Lung (tissue), 11 donors: ENCODE measurements at regions not wholly inside any gene's neighbourhood (a gene's known extent, or its start where the extent isn't known, plus 50 kb on each side); places are given as distances from the start of the nearest gene placed in this dataset.

Source experiments
- ATAC-seq: fragments of 200-7000 bp; cut with Tn5 transposase; one replicate; pipeline ENCODE4 v1.9.1; 2020; ENCODE audit warnings: moderate number of reproducible peaks; ENCODE audit not compliant: insufficient read depth, low FRiP score
- DNase-seq, 3 donors: peaks; one replicate each; pipeline ENCODE4 v3.0.0-alpha.2; 2013 to 2017
- H3K27ac ChIP-seq, 2 donors: one replicate each; pipeline ENCODE4 v1.5.1; 2013; ENCODE audit warnings: mild to moderate bottlenecking in 2 of 2, moderate library complexity in 2 of 2, control low read depth in 1 of 2, inconsistent platforms in 1 of 2, low read depth in 1 of 2, low read length in 1 of 2
- H3K27me3 ChIP-seq, 3 donors: one replicate each; pipeline ENCODE4 v1.5.1; 2013; ENCODE audit warnings: low read length in 2 of 3; ENCODE audit not compliant: control insufficient read depth in 3 of 3, insufficient read depth in 3 of 3
- H3K36me3 ChIP-seq, 4 donors: one replicate each; pipeline ENCODE4 v1.5.1; 2013; ENCODE audit warnings: low read length in 4 of 4, mild to moderate bottlenecking in 1 of 4, moderate library complexity in 1 of 4; ENCODE audit not compliant: control insufficient read depth in 4 of 4, insufficient read depth in 4 of 4
- H3K4me1 ChIP-seq, 5 donors: one replicate each; pipeline ENCODE4 v1.5.1; 2013; ENCODE audit warnings: low read length in 5 of 5, mild to moderate bottlenecking in 2 of 5, moderate library complexity in 1 of 5; ENCODE audit not compliant: control insufficient read depth in 5 of 5, insufficient read depth in 5 of 5
- H3K4me3 ChIP-seq: one replicate; pipeline ENCODE4 v1.5.1; 2013; ENCODE audit warnings: mild to moderate bottlenecking, control low read depth, moderate library complexity
- H3K9ac ChIP-seq, 2 donors: one replicate each; pipeline ENCODE4 v1.5.1; 2013; ENCODE audit warnings: low read length in 2 of 2, control low read depth in 1 of 2; ENCODE audit not compliant: insufficient read depth in 1 of 2
- H3K9me3 ChIP-seq, 4 donors: one replicate each; pipeline ENCODE4 v1.5.1; 2013; ENCODE audit warnings: low read length in 3 of 4, mild to moderate bottlenecking in 1 of 4, moderate library complexity in 1 of 4; ENCODE audit not compliant: control insufficient read depth in 4 of 4, insufficient read depth in 3 of 4
- CTCF ChIP-seq: IDR thresholded peaks from 2 replicates; pipeline ENCODE4 v1.5.1; 2012; ENCODE audit warnings: mild to moderate bottlenecking; ENCODE audit errors: control extremely low read depth, extremely low read depth
- WGBS, 2 donors: extraction: QIAGEN DNeasy Blood & Tissue Kit; methylation state at CpG; one replicate each; pipeline ENCODE4 v1.1.7; 2013; 5-methylcytosine and 5-hydroxymethylcytosine counted together
- donor health status: control.
- donor health status: control.
- donor health status: Bipolar disorder and iron deficiency.
- donor health status: healthy.
- donor health status: DM: yes; HTN: yes; CAD: no.

- no peak overlapping the region for H3K27ac ChIP-seq
- no peak overlapping the region for H3K4me3 ChIP-seq
- peak; percentile 33 to 58 (median 54) for DNase-seq
- H3K27me3 ChIP-seq, result no peaks in the 10 kb centered on the region
- no peaks in the 10 kb centered on the region for H3K9me3 ChIP-seq
- peak; percentile 47 for TF ChIP-seq CTCF
- H3K4me1 ChIP-seq, result no peaks in the 10 kb centered on the region
- H3K36me3 ChIP-seq, result no peaks in the 10 kb centered on the region
- ATAC-seq, result no peak
- no peak overlapping the region for H3K9ac ChIP-seq
- WGBS, 2 donors, result 12% methylated on average over 4 of the region's 4 CpGs
Observed at GRCh38 chr10:120336911-120337540, 120.0 kb upstream of the PLPP4 start.

- WGBS, 2 donors, result 58 to 61% methylated on average over 7 of the region's 7 CpGs
Observed at GRCh38 chr10:120342115-120342714, 114.8 kb upstream of the PLPP4 start.

GRCh38 chr10:120345186-120345585 lies 111.8 kb upstream of the PLPP4 start:
- no peak for TF ChIP-seq CTCF
- ATAC-seq (no peak), DNase-seq (no peak)
- peaks cover 0 to 3% (median 0%) of the 10 kb centered on the region in 4 donors for H3K9me3 ChIP-seq
- WGBS, 2 donors, result 67 to 68% methylated on average over 2 of the region's 2 CpGs
- H3K36me3 ChIP-seq, result no peaks in the 10 kb centered on the region
- H3K4me3 ChIP-seq, result no peak overlapping the region
- H3K27me3 ChIP-seq, result no peaks in the 10 kb centered on the region
- H3K4me1 ChIP-seq, result no peaks in the 10 kb centered on the region
- no peak overlapping the region for H3K27ac ChIP-seq
- H3K9ac ChIP-seq, result no peak overlapping the region

More at GRCh38 chr10:120342115-120342714, 114.8 kb upstream of the PLPP4 start:
- Histone ChIP-seq H3K36me3 (no peaks in the 10 kb centered on the region), H3K4me3 (no peak overlapping the region), H3K27ac (no peak overlapping the region), H3K9me3 (no peaks in the 10 kb centered on the region), H3K27me3 (no peaks in the 10 kb centered on the region), H3K9ac (no peak overlapping the region), H3K4me1 (no peaks in the 10 kb centered on the region)
- TF ChIP-seq CTCF, result no peak
- DNase-seq (no peak), ATAC-seq (no peak)
